AG09309 (cell line): ENCODE measurements at regions not wholly inside any gene's neighbourhood (a gene's known extent, or its start where the extent isn't known, plus 50 kb on each side); places are given as distances from the start of the nearest gene placed in this dataset.
"Not testable (repeated sequence)": the region's sequence is repeated elsewhere in the genome, so short reads cannot be mapped to it uniquely, and the experiment has no call there.

Experiments used
- DNase-seq: peaks from one replicate; pipeline ENCODE4 v3.0.0-alpha.2; 2010; ENCODE audit warnings: low read depth
- H3K4me3 ChIP-seq: 2 replicates; pipeline ENCODE4 v1.5.1; 2011; ENCODE audit warnings: mild to moderate bottlenecking, low read depth, low read length, moderate library complexity; ENCODE audit not compliant: control insufficient read depth
- CTCF ChIP-seq: IDR thresholded peaks from 2 replicates; pipeline ENCODE4 v1.5.1; 2011; ENCODE audit warnings: mild to moderate bottlenecking, low read depth, low read length, inconsistent platforms; ENCODE audit not compliant: insufficient read depth, control insufficient read depth; ENCODE audit errors: missing control alignments

DNA sequence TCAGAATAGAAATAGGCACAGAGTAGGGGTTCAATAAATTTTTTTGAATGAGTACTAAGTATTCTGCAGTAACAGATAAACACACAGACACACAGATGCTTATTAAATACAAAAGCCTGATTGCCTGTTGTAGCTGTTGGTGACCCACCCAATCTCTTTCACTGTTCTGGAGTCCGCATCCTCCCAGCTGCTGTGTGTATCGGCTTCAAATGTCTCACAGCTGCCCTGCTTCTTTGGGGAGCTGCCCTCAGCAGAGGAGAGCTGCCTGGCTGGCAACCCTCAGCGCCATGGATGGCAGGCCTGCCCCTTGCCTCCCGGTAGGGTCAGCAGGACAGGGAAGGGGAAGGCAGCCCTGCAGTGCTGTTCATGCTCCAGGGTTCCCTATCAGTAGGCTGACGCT lies 50.5 kb upstream of the PRNP start:
- H3K4me3 ChIP-seq = no peak overlapping the region
- DNase-seq = no peak
- TF ChIP-seq CTCF = no peak

GRCh38 chr20:4635342-4635741 lies 50.9 kb upstream of the PRNP start:
- no peak overlapping the region for H3K4me3 ChIP-seq
- TF ChIP-seq CTCF = no peak
- DNase-seq = no peak

GRCh38 chr20:4633780-4634179 lies 52.5 kb upstream of the PRNP start:
- no peak overlapping the region for H3K4me3 ChIP-seq
- no peak for TF ChIP-seq CTCF
- DNase-seq = peak; percentile 76

DNA sequence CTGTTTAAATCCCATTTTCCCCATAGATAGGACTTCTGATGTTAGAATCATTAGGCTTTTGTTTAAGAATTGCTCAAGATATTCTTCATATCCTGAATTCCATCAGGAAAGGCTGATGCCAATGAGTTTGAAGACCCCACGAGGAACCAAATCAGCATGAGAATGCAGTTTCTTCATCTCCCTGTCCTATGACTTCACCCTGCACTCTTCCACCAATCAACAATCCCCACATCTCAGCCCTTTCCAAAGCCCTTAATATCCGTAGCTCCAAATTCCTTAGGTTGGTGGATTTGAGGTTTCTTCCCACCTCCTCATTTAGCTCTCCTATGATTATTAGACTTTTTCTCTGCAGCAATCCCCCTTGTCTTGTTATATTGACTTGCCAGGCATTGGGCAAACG lies 52.9 kb upstream of the PRNP start:
- H3K4me3 ChIP-seq = no peak overlapping the region
- TF ChIP-seq CTCF = no peak
- no peak for DNase-seq

- no peak overlapping the region for H3K4me3 ChIP-seq
- no peak for DNase-seq
- TF ChIP-seq CTCF = no peak
Measured at GRCh38 chr20:4632876-4633275, 53.4 kb upstream of the PRNP start.

- no peak for TF ChIP-seq CTCF
- DNase-seq = no peak
- no peak overlapping the region for H3K4me3 ChIP-seq
Measured at GRCh38 chr20:4626228-4626627, 60.0 kb upstream of the PRNP start.

DNA sequence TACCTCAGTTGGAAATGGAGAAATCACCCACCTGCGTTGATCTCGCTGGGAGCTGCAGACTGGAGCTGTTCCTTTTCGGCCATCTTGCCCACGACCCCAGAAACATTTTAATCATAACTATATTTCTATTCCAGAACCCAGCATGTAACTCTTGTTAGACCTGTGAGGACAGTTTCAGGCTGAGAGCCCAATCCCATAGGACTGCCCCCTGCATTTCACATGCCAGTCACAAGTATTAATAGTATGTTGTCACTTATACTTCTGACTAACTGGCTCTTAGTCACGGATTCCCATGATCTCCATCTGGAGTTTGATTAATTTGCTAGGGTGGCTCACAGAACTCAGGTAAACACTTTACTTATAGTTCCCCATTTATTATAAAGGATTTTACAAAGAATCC lies 60.6 kb upstream of the PRNP start:
- no peak overlapping the region for H3K4me3 ChIP-seq
- no peak for TF ChIP-seq CTCF
- no peak for DNase-seq

- not testable (repeated sequence) for DNase-seq, H3K4me3 ChIP-seq
Measured at GRCh38 chr20:4624675-4625336, 61.5 kb upstream of the PRNP start.

GRCh38 chr20:4619144-4619543 lies 67.1 kb upstream of the PRNP start:
- not testable (repeated sequence) for H3K4me3 ChIP-seq, DNase-seq
